ENCODE measurements at regions not wholly inside any gene's neighbourhood (a gene's known extent, or its start where the extent isn't known, plus 50 kb on each side); places are given as distances from the start of the nearest gene placed in this dataset.

DNA sequence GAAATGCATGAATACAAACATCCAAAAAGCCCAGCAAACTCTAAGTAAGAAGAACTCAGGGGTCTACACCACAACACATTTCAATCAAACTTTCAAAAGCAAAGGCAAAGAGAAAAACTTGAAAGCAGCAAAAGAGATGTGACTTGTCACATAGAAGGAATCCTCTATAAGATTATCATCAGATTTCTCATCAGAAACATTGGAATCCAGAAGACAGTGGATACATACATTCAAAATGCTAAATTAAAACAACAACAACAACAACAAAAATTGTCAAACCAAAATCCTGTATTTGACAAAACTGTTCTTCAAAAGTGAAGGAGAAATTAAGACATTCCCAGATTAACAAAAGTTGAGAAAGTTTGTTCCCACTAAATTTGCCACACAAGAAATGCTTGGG is 362.7 kb downstream of the ZNF608 start:
- TF ChIP-seq, protein P1, sequence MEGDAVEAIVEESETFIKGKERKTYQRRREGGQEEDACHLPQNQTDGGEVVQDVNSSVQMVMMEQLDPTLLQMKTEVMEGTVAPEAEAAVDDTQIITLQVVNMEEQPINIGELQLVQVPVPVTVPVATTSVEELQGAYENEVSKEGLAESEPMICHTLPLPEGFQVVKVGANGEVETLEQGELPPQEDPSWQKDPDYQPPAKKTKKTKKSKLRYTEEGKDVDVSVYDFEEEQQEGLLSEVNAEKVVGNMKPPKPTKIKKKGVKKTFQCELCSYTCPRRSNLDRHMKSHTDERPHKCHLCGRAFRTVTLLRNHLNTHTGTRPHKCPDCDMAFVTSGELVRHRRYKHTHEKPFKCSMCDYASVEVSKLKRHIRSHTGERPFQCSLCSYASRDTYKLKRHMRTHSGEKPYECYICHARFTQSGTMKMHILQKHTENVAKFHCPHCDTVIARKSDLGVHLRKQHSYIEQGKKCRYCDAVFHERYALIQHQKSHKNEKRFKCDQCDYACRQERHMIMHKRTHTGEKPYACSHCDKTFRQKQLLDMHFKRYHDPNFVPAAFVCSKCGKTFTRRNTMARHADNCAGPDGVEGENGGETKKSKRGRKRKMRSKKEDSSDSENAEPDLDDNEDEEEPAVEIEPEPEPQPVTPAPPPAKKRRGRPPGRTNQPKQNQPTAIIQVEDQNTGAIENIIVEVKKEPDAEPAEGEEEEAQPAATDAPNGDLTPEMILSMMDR (IDR thresholded peaks at IDR 0.05) = no peak
- no peak for TF ChIP-seq POLR2AphosphoS5 (IDR thresholded peaks at IDR 0.05)
- TF ChIP-seq EP300 (IDR thresholded peaks at IDR 0.05) = no peak
- no peak for TF ChIP-seq POLR2A (IDR thresholded peaks at IDR 0.05)
